ENCODE measurements at regions not wholly inside any gene's neighbourhood (a gene's known extent, or its start where the extent isn't known, plus 50 kb on each side); places are given as distances from the start of the nearest gene placed in this dataset.

- H3K36me3 Mint-ChIP-seq = no peaks in the 10 kb centered on the region
- Histone ChIP-seq H3K4me3 (no peak overlapping the region), H3K9ac (no peak overlapping the region), H3K27me3 (peaks cover 35% of the 10 kb centered on the region), H3F3A (ENCODE audit: low read depth) (no peaks in the 10 kb centered on the region), H3K27ac (no peak overlapping the region), H3K4me1 (peaks cover 23% of the 10 kb centered on the region), H3K4me2 (no peak overlapping the region), H4K20me1 (ENCODE audit: low read depth) (no peaks in the 10 kb centered on the region), H3K79me2 (ENCODE audit: low read depth) (no peaks in the 10 kb centered on the region), H2AFZ (replicated peaks) (no peak overlapping the region), H3K9me3 (ENCODE audit: low read depth) (no peaks in the 10 kb centered on the region), H3K36me3 (no peaks in the 10 kb centered on the region)
- H3K9me3 Mint-ChIP-seq = no peaks in the 10 kb centered on the region
- DNase-seq (ENCODE audit: low spot score) = no peak
- H3K27me3 Mint-ChIP-seq (ENCODE audit: insufficient read depth, low read depth) = peaks cover 6% of the 10 kb centered on the region
- peak overlapping the region; percentile 18 for H3K27ac Mint-ChIP-seq
- no peak for TF ChIP-seq CTCF (IDR thresholded peaks at IDR 0.05)
- no peak for TF ChIP-seq EZH2phosphoT487 (IDR thresholded peaks at IDR 0.05)
- TF ChIP-seq EZH2 (IDR thresholded peaks at IDR 0.05) = no peak
- H3K4me1 Mint-ChIP-seq = peaks cover 23% of the 10 kb centered on the region
- no peak overlapping the region for H3K4me3 Mint-ChIP-seq
These were observed 308.5 kb upstream of the KCNN2 start for GRCh38 chr5:114053372-114053771.

GRCh38 chr5:114054594-114054993 lies 307.3 kb upstream of the KCNN2 start:
- H3K9me3 ChIP-seq (ENCODE audit: low read depth) = no peaks in the 10 kb centered on the region
- H3K4me1 Mint-ChIP-seq = peaks cover 23% of the 10 kb centered on the region
- H3K4me2 ChIP-seq = peak overlapping the region; percentile 93
- H3K4me3 Mint-ChIP-seq = peak overlapping the region; percentile 84
- no peak overlapping the region for H3K27ac ChIP-seq
- no peaks in the 10 kb centered on the region for H3K9me3 Mint-ChIP-seq
- peak; percentile 7 for DNase-seq (ENCODE audit: low spot score)
- TF ChIP-seq EZH2phosphoT487 (IDR thresholded peaks at IDR 0.05) = no peak
- no peak for TF ChIP-seq CTCF (IDR thresholded peaks at IDR 0.05)
- no peak for TF ChIP-seq EZH2 (IDR thresholded peaks at IDR 0.05)
- H3K9ac ChIP-seq = no peak overlapping the region
- no peaks in the 10 kb centered on the region for H3K79me2 ChIP-seq (ENCODE audit: low read depth)
- peak overlapping the region; percentile 7 for H2AFZ ChIP-seq (replicated peaks)
- H3K4me3 ChIP-seq = peak overlapping the region; percentile 48
- peaks cover 23% of the 10 kb centered on the region for H3K4me1 ChIP-seq
- no peaks in the 10 kb centered on the region for H4K20me1 ChIP-seq (ENCODE audit: low read depth)
- peaks cover 11% of the 10 kb centered on the region for H3K27me3 Mint-ChIP-seq (ENCODE audit: insufficient read depth, low read depth)
- H3F3A ChIP-seq (ENCODE audit: low read depth) = no peaks in the 10 kb centered on the region
- H3K27me3 ChIP-seq = peaks cover 35% of the 10 kb centered on the region
- H3K36me3 ChIP-seq = no peaks in the 10 kb centered on the region
- H3K36me3 Mint-ChIP-seq = no peaks in the 10 kb centered on the region
- H3K27ac Mint-ChIP-seq = no peak overlapping the region

GRCh38 chr5:114055318-114056184 lies 306.3 kb upstream of the KCNN2 start:
- H3K79me2 ChIP-seq (ENCODE audit: low read depth) = no peaks in the 10 kb centered on the region
- H3K9me3 Mint-ChIP-seq = no peaks in the 10 kb centered on the region
- peak; percentile 36 for TF ChIP-seq EZH2phosphoT487 (IDR thresholded peaks at IDR 0.05)
- peak; percentile 81 for TF ChIP-seq EZH2 (IDR thresholded peaks at IDR 0.05)
- no peak for TF ChIP-seq CTCF (IDR thresholded peaks at IDR 0.05)
- peak overlapping the region; percentile 78 for H2AFZ ChIP-seq (replicated peaks)
- peak overlapping the region; percentile 48 for H3K4me3 ChIP-seq
- H3K9ac ChIP-seq = no peak overlapping the region
- no peaks in the 10 kb centered on the region for H3K9me3 ChIP-seq (ENCODE audit: low read depth)
- H3K4me1 ChIP-seq = peaks cover 23% of the 10 kb centered on the region
- H3K27ac ChIP-seq = no peak overlapping the region
- H4K20me1 ChIP-seq (ENCODE audit: low read depth) = no peaks in the 10 kb centered on the region
- H3K4me3 Mint-ChIP-seq = peak overlapping the region; percentile 84
- no peaks in the 10 kb centered on the region for H3K36me3 ChIP-seq
- H3K27me3 ChIP-seq = peaks cover 35% of the 10 kb centered on the region
- peak; percentile 90 for DNase-seq (ENCODE audit: low spot score)
- peaks cover 23% of the 10 kb centered on the region for H3K4me1 Mint-ChIP-seq
- H3K27ac Mint-ChIP-seq = no peak overlapping the region
- peak overlapping the region; percentile 93 for H3K4me2 ChIP-seq
- H3K36me3 Mint-ChIP-seq = no peaks in the 10 kb centered on the region
- H3F3A ChIP-seq (ENCODE audit: low read depth) = no peaks in the 10 kb centered on the region
- H3K27me3 Mint-ChIP-seq (ENCODE audit: insufficient read depth, low read depth) = peaks cover 11% of the 10 kb centered on the region
